A673 (cell line): ENCODE measurements at regions not wholly inside any gene's neighbourhood (a gene's known extent, or its start where the extent isn't known, plus 50 kb on each side); places are given as distances from the start of the nearest gene placed in this dataset.

Source experiments
- EZH2 ChIP-seq: fragments of 200-600 bp; sonication (generic); IDR thresholded peaks from 2 replicates; pipeline ENCODE4 v1.6.1; 2017; ENCODE audit warnings: borderline replicate concordance, low read depth, mild to moderate bottlenecking, mixed read lengths, antibody characterized with exemption, low read length; ENCODE audit not compliant: poor library complexity, severe bottlenecking
- TF ChIP-seq, protein P1 (sequence below): fragments of 300-800, 200-600 bp; sonication (generic); conservative IDR thresholded peaks from 2 replicates; pipeline ENCODE4 v1.5.1; 2017; ENCODE audit warnings: low read depth, mild to moderate bottlenecking, antibody characterized with exemption, low read length, moderate library complexity, mixed read lengths

DNA sequence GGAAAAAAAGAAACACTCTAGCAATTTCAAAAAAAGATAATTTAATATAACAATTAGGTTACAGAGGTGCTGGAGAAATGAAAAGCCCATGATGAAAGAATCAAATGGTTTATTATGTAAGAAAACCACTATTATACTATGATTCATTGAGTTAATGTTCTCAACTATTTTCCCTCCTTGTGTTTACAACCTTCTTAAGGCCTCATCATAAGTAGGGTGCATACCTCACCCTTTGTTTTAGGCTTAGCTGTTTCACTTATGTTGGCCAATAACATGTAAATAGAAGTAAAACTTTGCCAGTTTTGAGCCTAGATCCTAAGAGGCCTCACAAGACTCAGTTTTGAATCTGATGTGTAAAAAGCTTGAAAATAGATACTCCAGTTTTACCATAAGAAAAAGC lies 418.3 kb upstream of the DDX18 start:
- TF ChIP-seq, protein P1, sequence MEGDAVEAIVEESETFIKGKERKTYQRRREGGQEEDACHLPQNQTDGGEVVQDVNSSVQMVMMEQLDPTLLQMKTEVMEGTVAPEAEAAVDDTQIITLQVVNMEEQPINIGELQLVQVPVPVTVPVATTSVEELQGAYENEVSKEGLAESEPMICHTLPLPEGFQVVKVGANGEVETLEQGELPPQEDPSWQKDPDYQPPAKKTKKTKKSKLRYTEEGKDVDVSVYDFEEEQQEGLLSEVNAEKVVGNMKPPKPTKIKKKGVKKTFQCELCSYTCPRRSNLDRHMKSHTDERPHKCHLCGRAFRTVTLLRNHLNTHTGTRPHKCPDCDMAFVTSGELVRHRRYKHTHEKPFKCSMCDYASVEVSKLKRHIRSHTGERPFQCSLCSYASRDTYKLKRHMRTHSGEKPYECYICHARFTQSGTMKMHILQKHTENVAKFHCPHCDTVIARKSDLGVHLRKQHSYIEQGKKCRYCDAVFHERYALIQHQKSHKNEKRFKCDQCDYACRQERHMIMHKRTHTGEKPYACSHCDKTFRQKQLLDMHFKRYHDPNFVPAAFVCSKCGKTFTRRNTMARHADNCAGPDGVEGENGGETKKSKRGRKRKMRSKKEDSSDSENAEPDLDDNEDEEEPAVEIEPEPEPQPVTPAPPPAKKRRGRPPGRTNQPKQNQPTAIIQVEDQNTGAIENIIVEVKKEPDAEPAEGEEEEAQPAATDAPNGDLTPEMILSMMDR: no peak
- TF ChIP-seq EZH2: no peak
